ENCODE measurements at regions not wholly inside any gene's neighbourhood (a gene's known extent, or its start where the extent isn't known, plus 50 kb on each side); places are given as distances from the start of the nearest gene placed in this dataset.

DNA sequence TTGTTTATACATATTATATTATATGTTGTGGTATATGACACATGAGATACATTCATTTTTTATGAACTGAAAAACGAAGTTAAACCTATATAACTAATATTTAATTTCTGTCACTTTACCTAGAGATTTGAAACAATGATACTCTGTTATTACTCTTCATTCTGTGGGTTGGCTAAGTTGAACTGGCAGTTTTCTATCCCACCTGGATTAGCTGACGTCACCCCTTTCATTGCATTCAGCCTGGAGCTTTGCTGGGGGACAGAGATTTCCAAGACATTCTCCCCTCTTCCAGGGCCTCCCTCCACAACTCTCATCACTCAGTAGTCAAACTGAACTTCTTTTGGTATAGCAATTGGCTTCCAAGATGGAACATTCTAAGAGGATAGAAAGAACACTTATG lies 309.2 kb upstream of the SATB1 start:
- TF ChIP-seq, protein P1, sequence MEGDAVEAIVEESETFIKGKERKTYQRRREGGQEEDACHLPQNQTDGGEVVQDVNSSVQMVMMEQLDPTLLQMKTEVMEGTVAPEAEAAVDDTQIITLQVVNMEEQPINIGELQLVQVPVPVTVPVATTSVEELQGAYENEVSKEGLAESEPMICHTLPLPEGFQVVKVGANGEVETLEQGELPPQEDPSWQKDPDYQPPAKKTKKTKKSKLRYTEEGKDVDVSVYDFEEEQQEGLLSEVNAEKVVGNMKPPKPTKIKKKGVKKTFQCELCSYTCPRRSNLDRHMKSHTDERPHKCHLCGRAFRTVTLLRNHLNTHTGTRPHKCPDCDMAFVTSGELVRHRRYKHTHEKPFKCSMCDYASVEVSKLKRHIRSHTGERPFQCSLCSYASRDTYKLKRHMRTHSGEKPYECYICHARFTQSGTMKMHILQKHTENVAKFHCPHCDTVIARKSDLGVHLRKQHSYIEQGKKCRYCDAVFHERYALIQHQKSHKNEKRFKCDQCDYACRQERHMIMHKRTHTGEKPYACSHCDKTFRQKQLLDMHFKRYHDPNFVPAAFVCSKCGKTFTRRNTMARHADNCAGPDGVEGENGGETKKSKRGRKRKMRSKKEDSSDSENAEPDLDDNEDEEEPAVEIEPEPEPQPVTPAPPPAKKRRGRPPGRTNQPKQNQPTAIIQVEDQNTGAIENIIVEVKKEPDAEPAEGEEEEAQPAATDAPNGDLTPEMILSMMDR (IDR thresholded peaks at IDR 0.05; ENCODE audit: low read depth, low read length, missing control alignments), result no peak
- DNase-seq (ENCODE audit: low read depth), result no peak
- H3K4me3 ChIP-seq (ENCODE audit: low read depth, low read length), result no peak overlapping the region

DNA sequence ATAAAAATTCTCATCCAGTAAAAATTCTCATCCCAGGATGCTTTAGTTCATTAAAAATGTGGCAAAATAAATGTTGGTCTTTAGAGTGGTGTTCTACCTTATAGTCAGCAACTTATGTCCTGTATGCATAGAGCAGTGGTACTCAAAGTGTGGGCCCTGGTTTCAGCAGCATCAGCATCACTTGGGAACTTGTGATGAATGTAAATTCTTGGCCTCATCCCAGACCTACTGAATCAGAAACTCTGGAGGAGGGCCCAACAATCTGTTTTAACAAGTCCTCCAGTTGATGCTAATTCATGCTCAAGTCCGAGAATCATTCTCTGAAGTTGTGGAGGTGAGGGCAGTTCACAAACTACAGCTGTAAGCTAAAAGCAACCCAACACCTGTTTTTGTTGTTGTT lies 307.3 kb upstream of the SATB1 start:
- no peak for DNase-seq (ENCODE audit: low read depth)
- TF ChIP-seq, protein P1 (IDR thresholded peaks at IDR 0.05; ENCODE audit: low read depth, low read length, missing control alignments), result no peak
- no peak overlapping the region for H3K4me3 ChIP-seq (ENCODE audit: low read depth, low read length)

DNA sequence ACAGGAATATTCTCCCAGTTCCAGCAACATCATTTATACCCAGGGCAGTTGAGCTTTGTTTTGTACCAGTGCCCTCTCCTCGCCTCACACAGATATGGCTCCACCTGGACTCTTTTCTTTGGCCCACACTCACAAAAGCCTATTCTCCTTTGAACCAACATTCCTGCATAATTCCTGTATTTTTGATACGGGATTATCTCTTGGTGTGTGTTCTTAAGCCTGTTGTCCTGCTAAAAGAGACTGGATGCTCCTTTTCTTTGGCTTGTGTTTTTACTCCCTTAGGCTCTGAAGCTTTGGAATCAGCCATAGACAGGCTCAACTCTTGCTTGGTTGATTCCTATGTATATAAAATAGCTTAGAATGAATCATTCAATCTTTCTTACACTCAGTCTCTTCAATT lies 305.4 kb upstream of the SATB1 start:
- DNase-seq (ENCODE audit: low read depth), result no peak
- TF ChIP-seq, protein P1 (IDR thresholded peaks at IDR 0.05; ENCODE audit: low read depth, low read length, missing control alignments), result no peak
- H3K4me3 ChIP-seq (ENCODE audit: low read depth, low read length), result no peak overlapping the region

DNA sequence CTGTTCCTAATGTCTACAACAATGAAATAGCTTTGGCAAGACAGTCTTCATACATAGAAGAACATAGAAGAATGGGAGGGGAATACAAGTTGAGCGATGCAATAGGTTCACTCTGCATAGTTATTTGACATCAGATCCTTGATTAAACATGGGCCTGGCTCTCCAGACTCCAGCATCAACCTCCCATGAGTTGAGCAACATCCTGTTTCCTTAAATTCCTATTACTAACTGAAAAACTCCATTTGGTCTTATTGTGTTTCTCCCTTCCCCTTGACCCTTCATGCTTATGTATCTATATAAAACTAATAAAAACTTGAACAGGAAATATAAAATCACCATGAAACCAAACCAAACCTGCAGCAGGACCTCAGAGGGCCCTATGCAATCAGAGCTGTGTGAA lies 304.5 kb upstream of the SATB1 start:
- H3K4me3 ChIP-seq (ENCODE audit: low read depth, low read length), result no peak overlapping the region
- DNase-seq (ENCODE audit: low read depth), result no peak
- TF ChIP-seq, protein P1 (IDR thresholded peaks at IDR 0.05; ENCODE audit: low read depth, low read length, missing control alignments), result no peak

DNA sequence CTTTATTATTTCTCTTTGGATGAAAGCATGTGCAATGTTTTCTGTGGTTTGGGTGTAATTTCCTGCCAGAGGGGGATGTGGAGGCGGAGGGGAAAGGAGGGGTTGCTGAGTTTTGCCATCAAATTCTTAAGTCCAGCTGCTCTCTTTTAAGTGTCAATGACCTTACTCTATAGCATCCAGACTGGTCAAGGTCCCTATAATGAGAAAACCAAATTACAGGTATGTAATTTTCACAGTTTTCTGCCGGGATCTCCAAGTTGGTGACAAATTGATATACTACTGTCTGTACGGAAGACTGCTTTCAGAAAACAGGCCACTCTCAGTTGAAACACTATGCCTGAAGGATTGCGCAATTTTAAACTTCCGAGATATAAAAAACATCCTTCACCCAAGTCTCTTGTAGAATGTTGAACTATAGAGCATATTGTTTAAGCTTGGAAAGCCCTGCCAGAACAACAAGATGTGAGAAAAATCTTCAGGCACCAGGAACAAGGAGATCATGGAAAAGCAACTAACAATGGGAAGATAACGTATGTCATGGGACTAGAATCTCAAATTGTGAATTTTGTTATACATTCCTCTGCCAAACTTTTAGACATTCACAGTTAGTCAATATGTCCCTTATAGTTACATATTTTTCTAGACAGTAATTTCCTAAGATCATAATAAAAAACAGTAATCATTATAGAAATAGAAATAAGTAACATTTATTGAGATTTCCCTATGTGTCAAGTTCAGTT lies 300.7 kb upstream of the SATB1 start:
- DNase-seq (ENCODE audit: low read depth), result no peak
- H3K4me3 ChIP-seq (ENCODE audit: low read depth, low read length), result no peak overlapping the region
- TF ChIP-seq, protein P1 (IDR thresholded peaks at IDR 0.05; ENCODE audit: low read depth, low read length, missing control alignments), result no peak

DNA sequence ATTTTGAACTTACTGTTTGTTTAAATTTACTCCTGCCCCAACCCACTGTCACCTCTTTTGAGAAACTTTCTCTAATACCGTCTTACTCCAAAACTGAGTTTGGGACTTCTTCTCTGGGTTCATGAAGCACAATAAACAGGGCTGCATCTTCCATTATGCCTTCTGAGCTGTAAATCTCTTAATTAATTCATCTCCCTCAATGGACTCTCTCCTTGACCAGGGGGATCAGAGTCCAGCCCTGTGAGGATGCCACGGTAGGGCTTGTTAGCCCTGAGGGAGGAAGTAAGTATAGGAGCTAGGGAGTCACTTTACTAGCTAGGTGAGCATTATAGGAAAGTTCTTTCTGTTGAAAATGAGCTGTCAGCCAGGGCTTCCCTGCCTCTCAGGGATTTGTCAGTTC lies 299.3 kb upstream of the SATB1 start:
- no peak overlapping the region for H3K4me3 ChIP-seq (ENCODE audit: low read depth, low read length)
- no peak for DNase-seq (ENCODE audit: low read depth)
- TF ChIP-seq, protein P1 (IDR thresholded peaks at IDR 0.05; ENCODE audit: low read depth, low read length, missing control alignments), result no peak

DNA sequence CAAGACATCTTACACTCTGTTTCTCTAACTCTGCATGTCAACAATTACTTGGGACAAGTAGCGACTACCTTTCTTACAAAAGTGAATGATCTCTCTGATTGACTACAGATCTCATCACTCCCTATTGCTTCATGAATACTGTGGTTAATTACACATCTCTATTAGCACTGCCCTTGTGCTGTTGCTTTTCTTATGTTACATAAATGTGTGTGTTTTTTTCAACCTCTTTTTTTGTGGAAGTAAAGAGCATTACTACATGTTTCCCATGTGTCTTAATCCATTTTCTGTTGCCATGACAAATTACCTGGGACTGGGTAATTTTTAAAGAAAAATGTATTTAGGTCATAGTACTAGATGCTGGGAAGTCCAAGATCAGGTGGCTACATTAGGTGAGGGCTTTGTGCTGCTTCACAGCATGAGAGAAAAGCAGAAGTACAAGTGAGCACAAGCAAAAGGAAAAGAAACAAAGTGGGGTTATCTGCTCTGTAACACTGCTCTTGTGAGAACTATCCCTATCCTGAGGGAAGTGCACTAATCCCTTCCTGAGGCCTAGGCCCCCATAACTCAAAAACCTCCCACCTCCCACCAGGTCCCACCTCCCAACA lies 298.2 kb upstream of the SATB1 start:
- no peak for DNase-seq (ENCODE audit: low read depth)
- no peak overlapping the region for H3K4me3 ChIP-seq (ENCODE audit: low read depth, low read length)
- TF ChIP-seq, protein P1 (IDR thresholded peaks at IDR 0.05; ENCODE audit: low read depth, low read length, missing control alignments), result no peak

All from GM12864 (cell line).